H1 (cell line): ENCODE measurements at regions not wholly inside any gene's neighbourhood (a gene's known extent, or its start where the extent isn't known, plus 50 kb on each side); places are given as distances from the start of the nearest gene placed in this dataset.

Source experiments
- BCL11A ChIP-seq, 2 experiments: IDR thresholded peaks; one replicate each; pipeline ENCODE4 v1.6.1; 2011; ENCODE audit warnings: low read depth in 2 of 2, low read length in 2 of 2, mild to moderate bottlenecking in 2 of 2
- HDAC2 ChIP-seq, 2 experiments: fragments of 300-600 bp in 1 of 2; sonication (generic) in 1 of 2; IDR thresholded peaks; 2 replicates each; pipeline ENCODE4 v1.6.1; 2011 to 2012; ENCODE audit warnings: low read depth in 2 of 2, low read length in 2 of 2, mild to moderate bottlenecking in 2 of 2, moderate library complexity in 2 of 2, borderline replicate concordance in 1 of 2, inconsistent platforms in 1 of 2
- POLR2A ChIP-seq, 2 experiments: IDR thresholded peaks; 1 replicate in 1 of 2; 2 replicates in 1 of 2; pipeline ENCODE4 v1.6.1; 2011; ENCODE audit warnings: low read depth in 2 of 2, low read length in 2 of 2, mild to moderate bottlenecking in 2 of 2; ENCODE audit errors: control extremely low read depth in 1 of 2
- POLR2AphosphoS5 ChIP-seq: IDR thresholded peaks from 2 replicates; pipeline ENCODE4 v1.6.1; 2011; ENCODE audit warnings: low read depth, low read length
- RNF2 ChIP-seq: fragments of 200-900, 300-1000 bp; sonication (generic); IDR thresholded peaks from 2 replicates; pipeline ENCODE4 v1.7.1; 2016; ENCODE audit warnings: borderline replicate concordance, low read depth, mild to moderate bottlenecking, antibody characterized with exemption, low read length; ENCODE audit not compliant: poor library complexity, severe bottlenecking; ENCODE audit errors: missing control alignments
- TF ChIP-seq, protein P1 (sequence below), 3 experiments: IDR thresholded peaks; 1 replicate in 2 of 3; 2 replicates in 1 of 3; pipeline versions ENCODE4 v1.5.1 to v1.6.1; 2011; ENCODE audit warnings: low read length in 3 of 3, mild to moderate bottlenecking in 3 of 3, inconsistent platforms in 2 of 3, low read depth in 1 of 3, moderate library complexity in 1 of 3; ENCODE audit not compliant: insufficient read depth in 1 of 3; ENCODE audit errors: control extremely low read depth in 1 of 3
- TF ChIP-seq, protein P2 (sequence below): IDR thresholded peaks from 2 replicates; pipeline ENCODE4 v1.6.1; 2012; ENCODE audit warnings: low read length, inconsistent platforms

DNA sequence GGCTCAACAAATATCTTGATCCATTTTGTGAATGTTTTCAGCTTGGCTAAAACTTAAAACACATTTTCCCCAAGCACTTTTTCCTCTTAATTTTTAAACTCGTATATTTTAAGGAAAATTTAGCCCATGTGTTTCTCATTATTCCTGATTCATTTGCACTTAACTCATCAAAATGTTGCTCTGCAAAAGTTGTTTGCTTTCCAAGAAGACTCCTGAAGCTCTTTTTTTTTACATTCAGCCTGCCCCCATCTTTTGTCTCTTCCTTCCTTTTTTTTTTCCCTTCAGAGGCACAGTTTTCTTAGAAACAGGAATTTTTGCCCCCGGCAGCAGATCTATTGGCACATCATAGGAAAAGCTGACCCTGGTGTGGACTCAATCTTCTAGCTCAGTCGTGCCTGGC is 155.0 kb upstream of the SALL1 start:
- TF ChIP-seq BCL11A (IDR thresholded peaks at IDR 0.05; ENCODE audit: low read depth in 2 of 2, low read length in 2 of 2) (no peak), POLR2A (IDR thresholded peaks at IDR 0.05; ENCODE audit: control extremely low read depth in 1 of 2, low read depth in 2 of 2, low read length in 2 of 2) (no peak), POLR2AphosphoS5 (no peak), HDAC2 (IDR thresholded peaks at IDR 0.05; ENCODE audit: borderline replicate concordance in 1 of 2, low read depth in 2 of 2, low read length in 2 of 2) (no peak), RNF2 (no peak)
- TF ChIP-seq, protein P1, sequence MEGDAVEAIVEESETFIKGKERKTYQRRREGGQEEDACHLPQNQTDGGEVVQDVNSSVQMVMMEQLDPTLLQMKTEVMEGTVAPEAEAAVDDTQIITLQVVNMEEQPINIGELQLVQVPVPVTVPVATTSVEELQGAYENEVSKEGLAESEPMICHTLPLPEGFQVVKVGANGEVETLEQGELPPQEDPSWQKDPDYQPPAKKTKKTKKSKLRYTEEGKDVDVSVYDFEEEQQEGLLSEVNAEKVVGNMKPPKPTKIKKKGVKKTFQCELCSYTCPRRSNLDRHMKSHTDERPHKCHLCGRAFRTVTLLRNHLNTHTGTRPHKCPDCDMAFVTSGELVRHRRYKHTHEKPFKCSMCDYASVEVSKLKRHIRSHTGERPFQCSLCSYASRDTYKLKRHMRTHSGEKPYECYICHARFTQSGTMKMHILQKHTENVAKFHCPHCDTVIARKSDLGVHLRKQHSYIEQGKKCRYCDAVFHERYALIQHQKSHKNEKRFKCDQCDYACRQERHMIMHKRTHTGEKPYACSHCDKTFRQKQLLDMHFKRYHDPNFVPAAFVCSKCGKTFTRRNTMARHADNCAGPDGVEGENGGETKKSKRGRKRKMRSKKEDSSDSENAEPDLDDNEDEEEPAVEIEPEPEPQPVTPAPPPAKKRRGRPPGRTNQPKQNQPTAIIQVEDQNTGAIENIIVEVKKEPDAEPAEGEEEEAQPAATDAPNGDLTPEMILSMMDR (IDR thresholded peaks at IDR 0.05; ENCODE audit: control extremely low read depth in 1 of 3, insufficient read depth in 1 of 3, low read depth in 1 of 3, low read length in 3 of 3) = no peak
- TF ChIP-seq, protein P2, sequence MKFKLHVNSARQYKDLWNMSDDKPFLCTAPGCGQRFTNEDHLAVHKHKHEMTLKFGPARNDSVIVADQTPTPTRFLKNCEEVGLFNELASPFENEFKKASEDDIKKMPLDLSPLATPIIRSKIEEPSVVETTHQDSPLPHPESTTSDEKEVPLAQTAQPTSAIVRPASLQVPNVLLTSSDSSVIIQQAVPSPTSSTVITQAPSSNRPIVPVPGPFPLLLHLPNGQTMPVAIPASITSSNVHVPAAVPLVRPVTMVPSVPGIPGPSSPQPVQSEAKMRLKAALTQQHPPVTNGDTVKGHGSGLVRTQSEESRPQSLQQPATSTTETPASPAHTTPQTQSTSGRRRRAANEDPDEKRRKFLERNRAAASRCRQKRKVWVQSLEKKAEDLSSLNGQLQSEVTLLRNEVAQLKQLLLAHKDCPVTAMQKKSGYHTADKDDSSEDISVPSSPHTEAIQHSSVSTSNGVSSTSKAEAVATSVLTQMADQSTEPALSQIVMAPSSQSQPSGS = no peak
